WTC11 (cell line): ENCODE measurements at regions not wholly inside any gene's neighbourhood (a gene's known extent, or its start where the extent isn't known, plus 50 kb on each side); places are given as distances from the start of the nearest gene placed in this dataset.

Experiments
- ATAC-seq: fragments of 200-7000 bp; cut with Tn5 transposase; 2 replicates; pipeline ENCODE4 v1.10.0; 2021; ENCODE audit warnings: mild to moderate bottlenecking, moderate library complexity
- CTCF ChIA-PET: fragments of 300-600 bp; sonication (Branson Sonifier 250); formaldehyde crosslinking; loops from one replicate; lab custom pipeline; 2021; ENCODE audit warnings: antibody characterized with exemption; lab: Charles Lee
- POLR2A ChIA-PET: fragments of 350-600 bp; sonication (Branson Sonifier 250); formaldehyde crosslinking; loops from one replicate; lab custom pipeline; 2021; ENCODE audit warnings: antibody characterized with exemption; lab: Charles Lee
- DNase-seq: peaks from one replicate; pipeline ENCODE4 v3.0.0; 2021; ENCODE audit warnings: low spot score
- H3K27ac Mint-ChIP-seq: 2 replicates; pipeline ENCODE4 v1.8.0; 2021; ENCODE audit warnings: mixed read lengths
- H3K27me3 Mint-ChIP-seq: 2 replicates; pipeline ENCODE4 v1.8.0; 2021; ENCODE audit warnings: low read depth, mild to moderate bottlenecking, moderate library complexity, mixed read lengths
- H3K36me3 Mint-ChIP-seq: 2 replicates; pipeline ENCODE4 v1.8.0; 2021; ENCODE audit warnings: mixed read lengths
- H3K4me1 Mint-ChIP-seq: 2 replicates; pipeline ENCODE4 v1.8.0; 2022; ENCODE audit warnings: mixed read lengths
- H3K4me3 Mint-ChIP-seq: 2 replicates; pipeline ENCODE4 v1.8.0; 2021; ENCODE audit warnings: mild to moderate bottlenecking, moderate library complexity, mixed read lengths
- H3K9me3 Mint-ChIP-seq: 2 replicates; pipeline ENCODE4 v1.8.0; 2021; ENCODE audit warnings: mixed read lengths
- ATF1 ChIP-seq: sonication (generic); formaldehyde crosslinking; IDR thresholded peaks from 2 replicates; pipeline ENCODE4 v1.8.1; 2023; ENCODE audit warnings: mild to moderate bottlenecking, moderate library complexity, missing genetic modification reagents
- CREM ChIP-seq: sonication (generic); formaldehyde crosslinking; IDR thresholded peaks from 2 replicates; pipeline ENCODE4 v1.8.1; 2022; ENCODE audit warnings: mild to moderate bottlenecking, missing genetic modification reagents, moderate library complexity
- EMX1 ChIP-seq: fragments of 250-450 bp; sonication (Bioruptor Pico); IDR thresholded peaks from 2 replicates; pipeline ENCODE4 v1.8.0; 2021; ENCODE audit warnings: mild to moderate bottlenecking
- GTF2I ChIP-seq: fragments of 250-450 bp; sonication (Bioruptor Pico); conservative IDR thresholded peaks from 2 replicates; pipeline ENCODE4 v1.4.0; 2021; ENCODE audit warnings: mild to moderate bottlenecking
- RELA ChIP-seq: sonication (generic); formaldehyde crosslinking; IDR thresholded peaks from 2 replicates; pipeline ENCODE4 v1.8.1; 2022; ENCODE audit warnings: missing genetic modification reagents, mild to moderate bottlenecking, borderline replicate concordance
- SOX15 ChIP-seq: fragments of 250-450 bp; sonication (Bioruptor Pico); IDR thresholded peaks from 2 replicates; pipeline ENCODE4 v1.9.0; 2021; ENCODE audit warnings: mild to moderate bottlenecking
- TCF7 ChIP-seq: sonication (generic); formaldehyde crosslinking; IDR thresholded peaks from 2 replicates; pipeline ENCODE4 v1.8.0; 2022; ENCODE audit warnings: mild to moderate bottlenecking, low read depth, missing genetic modification reagents, moderate library complexity
- TF ChIP-seq, protein P1 (sequence below): sonication (generic); formaldehyde crosslinking; IDR thresholded peaks from 2 replicates; pipeline ENCODE4 v1.8.0; 2023; ENCODE audit warnings: missing genetic modification reagents, mild to moderate bottlenecking, borderline replicate concordance
- TF ChIP-seq, protein P2 (sequence below): sonication (generic); formaldehyde crosslinking; IDR thresholded peaks from 2 replicates; pipeline ENCODE4 v1.8.1; 2022; ENCODE audit warnings: missing genetic modification reagents, borderline replicate concordance
- TF ChIP-seq, protein P3 (sequence below): fragments of 250-450 bp; sonication (Bioruptor Pico); IDR thresholded peaks from 2 replicates; pipeline ENCODE4 v1.9.0; 2021; ENCODE audit warnings: mild to moderate bottlenecking
- TF ChIP-seq, protein P4 (sequence below): fragments of 250-450 bp; sonication (Bioruptor Pico); IDR thresholded peaks from 2 replicates; pipeline ENCODE4 v1.9.0; 2021; ENCODE audit warnings: mild to moderate bottlenecking, borderline replicate concordance
- TF ChIP-seq, protein P5 (sequence below): sonication (generic); formaldehyde crosslinking; IDR thresholded peaks from 2 replicates; pipeline ENCODE4 v1.8.1; 2023; ENCODE audit warnings: mild to moderate bottlenecking, missing genetic modification reagents, borderline replicate concordance

DNA sequence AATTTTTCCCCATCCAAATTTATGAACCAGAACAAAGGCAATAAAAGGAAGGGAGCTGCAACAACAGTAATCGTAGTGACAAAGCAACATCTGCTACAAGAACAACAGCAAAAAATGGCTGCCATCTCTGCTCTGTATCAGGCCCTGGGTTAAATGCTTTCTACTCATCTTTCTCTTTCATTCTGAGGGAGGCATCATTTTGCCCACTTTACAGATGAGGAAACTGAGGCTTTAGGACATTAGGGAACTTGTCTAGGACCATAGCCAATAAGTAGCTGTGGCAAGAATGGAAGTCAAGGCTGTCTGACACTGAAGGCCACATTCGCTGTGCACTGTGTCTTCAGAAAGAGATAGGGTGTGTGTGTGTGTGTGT, 192.4 kb upstream of the NUDT4 start:
- POLR2A ChIA-PET, result no interaction called here

DNA sequence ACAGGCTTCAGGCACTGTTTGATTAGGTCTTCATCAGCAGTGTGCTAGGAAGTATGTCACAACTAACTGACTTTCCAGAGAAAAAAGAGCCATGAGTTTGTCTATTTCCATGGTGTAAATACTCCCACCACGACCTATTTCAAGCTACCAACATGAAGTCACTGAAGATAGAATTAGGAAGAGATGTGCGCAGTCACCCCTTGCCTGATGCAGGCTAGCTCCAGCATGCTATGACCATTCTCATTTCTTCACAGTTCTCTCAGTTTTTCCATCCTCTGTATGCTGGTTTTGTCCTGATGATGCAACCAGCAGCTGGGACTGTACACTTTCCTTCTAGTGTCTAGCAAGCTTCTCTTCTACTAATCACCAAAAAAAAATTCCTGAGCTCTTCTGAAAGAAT, 191.6 kb upstream of the NUDT4 start:
- no peak overlapping the region for H3K4me3 Mint-ChIP-seq
- POLR2A ChIA-PET, result no interaction called here
- ATAC-seq, result no peak
- TF ChIP-seq ATF1 (CRISPR knock-in tag), result no peak
- TF ChIP-seq, protein P1, sequence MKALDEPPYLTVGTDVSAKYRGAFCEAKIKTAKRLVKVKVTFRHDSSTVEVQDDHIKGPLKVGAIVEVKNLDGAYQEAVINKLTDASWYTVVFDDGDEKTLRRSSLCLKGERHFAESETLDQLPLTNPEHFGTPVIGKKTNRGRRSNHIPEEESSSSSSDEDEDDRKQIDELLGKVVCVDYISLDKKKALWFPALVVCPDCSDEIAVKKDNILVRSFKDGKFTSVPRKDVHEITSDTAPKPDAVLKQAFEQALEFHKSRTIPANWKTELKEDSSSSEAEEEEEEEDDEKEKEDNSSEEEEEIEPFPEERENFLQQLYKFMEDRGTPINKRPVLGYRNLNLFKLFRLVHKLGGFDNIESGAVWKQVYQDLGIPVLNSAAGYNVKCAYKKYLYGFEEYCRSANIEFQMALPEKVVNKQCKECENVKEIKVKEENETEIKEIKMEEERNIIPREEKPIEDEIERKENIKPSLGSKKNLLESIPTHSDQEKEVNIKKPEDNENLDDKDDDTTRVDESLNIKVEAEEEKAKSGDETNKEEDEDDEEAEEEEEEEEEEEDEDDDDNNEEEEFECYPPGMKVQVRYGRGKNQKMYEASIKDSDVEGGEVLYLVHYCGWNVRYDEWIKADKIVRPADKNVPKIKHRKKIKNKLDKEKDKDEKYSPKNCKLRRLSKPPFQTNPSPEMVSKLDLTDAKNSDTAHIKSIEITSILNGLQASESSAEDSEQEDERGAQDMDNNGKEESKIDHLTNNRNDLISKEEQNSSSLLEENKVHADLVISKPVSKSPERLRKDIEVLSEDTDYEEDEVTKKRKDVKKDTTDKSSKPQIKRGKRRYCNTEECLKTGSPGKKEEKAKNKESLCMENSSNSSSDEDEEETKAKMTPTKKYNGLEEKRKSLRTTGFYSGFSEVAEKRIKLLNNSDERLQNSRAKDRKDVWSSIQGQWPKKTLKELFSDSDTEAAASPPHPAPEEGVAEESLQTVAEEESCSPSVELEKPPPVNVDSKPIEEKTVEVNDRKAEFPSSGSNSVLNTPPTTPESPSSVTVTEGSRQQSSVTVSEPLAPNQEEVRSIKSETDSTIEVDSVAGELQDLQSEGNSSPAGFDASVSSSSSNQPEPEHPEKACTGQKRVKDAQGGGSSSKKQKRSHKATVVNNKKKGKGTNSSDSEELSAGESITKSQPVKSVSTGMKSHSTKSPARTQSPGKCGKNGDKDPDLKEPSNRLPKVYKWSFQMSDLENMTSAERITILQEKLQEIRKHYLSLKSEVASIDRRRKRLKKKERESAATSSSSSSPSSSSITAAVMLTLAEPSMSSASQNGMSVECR (CRISPR knock-in tag), result no peak
- TF ChIP-seq SOX15 (CRISPR knock-in tag), result no peak
- TF ChIP-seq, protein P2, sequence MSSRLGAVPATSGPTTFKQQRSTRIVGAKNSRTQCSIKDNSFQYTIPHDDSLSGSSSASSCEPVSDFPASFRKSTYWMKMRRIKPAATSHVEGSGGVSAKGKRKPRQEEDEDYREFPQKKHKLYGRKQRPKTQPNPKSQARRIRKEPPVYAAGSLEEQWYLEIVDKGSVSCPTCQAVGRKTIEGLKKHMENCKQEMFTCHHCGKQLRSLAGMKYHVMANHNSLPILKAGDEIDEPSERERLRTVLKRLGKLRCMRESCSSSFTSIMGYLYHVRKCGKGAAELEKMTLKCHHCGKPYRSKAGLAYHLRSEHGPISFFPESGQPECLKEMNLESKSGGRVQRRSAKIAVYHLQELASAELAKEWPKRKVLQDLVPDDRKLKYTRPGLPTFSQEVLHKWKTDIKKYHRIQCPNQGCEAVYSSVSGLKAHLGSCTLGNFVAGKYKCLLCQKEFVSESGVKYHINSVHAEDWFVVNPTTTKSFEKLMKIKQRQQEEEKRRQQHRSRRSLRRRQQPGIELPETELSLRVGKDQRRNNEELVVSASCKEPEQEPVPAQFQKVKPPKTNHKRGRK, result no peak
- no peak for TF ChIP-seq CREM (CRISPR knock-in tag)
- TF ChIP-seq, protein P3, sequence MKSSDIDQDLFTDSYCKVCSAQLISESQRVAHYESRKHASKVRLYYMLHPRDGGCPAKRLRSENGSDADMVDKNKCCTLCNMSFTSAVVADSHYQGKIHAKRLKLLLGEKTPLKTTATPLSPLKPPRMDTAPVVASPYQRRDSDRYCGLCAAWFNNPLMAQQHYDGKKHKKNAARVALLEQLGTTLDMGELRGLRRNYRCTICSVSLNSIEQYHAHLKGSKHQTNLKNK (CRISPR knock-in tag), result no peak
- TF ChIP-seq RELA (CRISPR knock-in tag), result no peak
- TF ChIP-seq, all 79 proteins: peak for 0
- CTCF ChIA-PET, result interaction anchor here (1.5 kb wide), 1 partner anchor 88 kb away, joined by 3 read pairs; no protein-coding TSS in a partner anchor
- DNase-seq, result no peak
- peaks cover 17% of the 10 kb centered on the region for H3K9me3 Mint-ChIP-seq
- H3K4me1 Mint-ChIP-seq, result no peaks in the 10 kb centered on the region
- no peak overlapping the region for H3K27ac Mint-ChIP-seq
- H3K36me3 Mint-ChIP-seq, result no peaks in the 10 kb centered on the region
- H3K27me3 Mint-ChIP-seq, result peaks cover 2% of the 10 kb centered on the region; the same call in 1 of the 2 replicates

More for the DNA sequence above, 192.4 kb upstream of the NUDT4 start:
- Mint-ChIP-seq H3K4me1 (no peaks in the 10 kb centered on the region), H3K27ac (no peak overlapping the region), H3K4me3 (no peak overlapping the region), H3K9me3 (peaks cover 17% of the 10 kb centered on the region), H3K27me3 (peaks cover 2% of the 10 kb centered on the region; the same call in 1 of the 2 replicates), H3K36me3 (no peaks in the 10 kb centered on the region)
- TF ChIP-seq, protein P4, sequence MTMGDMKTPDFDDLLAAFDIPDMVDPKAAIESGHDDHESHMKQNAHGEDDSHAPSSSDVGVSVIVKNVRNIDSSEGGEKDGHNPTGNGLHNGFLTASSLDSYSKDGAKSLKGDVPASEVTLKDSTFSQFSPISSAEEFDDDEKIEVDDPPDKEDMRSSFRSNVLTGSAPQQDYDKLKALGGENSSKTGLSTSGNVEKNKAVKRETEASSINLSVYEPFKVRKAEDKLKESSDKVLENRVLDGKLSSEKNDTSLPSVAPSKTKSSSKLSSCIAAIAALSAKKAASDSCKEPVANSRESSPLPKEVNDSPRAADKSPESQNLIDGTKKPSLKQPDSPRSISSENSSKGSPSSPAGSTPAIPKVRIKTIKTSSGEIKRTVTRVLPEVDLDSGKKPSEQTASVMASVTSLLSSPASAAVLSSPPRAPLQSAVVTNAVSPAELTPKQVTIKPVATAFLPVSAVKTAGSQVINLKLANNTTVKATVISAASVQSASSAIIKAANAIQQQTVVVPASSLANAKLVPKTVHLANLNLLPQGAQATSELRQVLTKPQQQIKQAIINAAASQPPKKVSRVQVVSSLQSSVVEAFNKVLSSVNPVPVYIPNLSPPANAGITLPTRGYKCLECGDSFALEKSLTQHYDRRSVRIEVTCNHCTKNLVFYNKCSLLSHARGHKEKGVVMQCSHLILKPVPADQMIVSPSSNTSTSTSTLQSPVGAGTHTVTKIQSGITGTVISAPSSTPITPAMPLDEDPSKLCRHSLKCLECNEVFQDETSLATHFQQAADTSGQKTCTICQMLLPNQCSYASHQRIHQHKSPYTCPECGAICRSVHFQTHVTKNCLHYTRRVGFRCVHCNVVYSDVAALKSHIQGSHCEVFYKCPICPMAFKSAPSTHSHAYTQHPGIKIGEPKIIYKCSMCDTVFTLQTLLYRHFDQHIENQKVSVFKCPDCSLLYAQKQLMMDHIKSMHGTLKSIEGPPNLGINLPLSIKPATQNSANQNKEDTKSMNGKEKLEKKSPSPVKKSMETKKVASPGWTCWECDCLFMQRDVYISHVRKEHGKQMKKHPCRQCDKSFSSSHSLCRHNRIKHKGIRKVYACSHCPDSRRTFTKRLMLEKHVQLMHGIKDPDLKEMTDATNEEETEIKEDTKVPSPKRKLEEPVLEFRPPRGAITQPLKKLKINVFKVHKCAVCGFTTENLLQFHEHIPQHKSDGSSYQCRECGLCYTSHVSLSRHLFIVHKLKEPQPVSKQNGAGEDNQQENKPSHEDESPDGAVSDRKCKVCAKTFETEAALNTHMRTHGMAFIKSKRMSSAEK, result no peak
- no peak for TF ChIP-seq EMX1 (CRISPR knock-in tag)
- TF ChIP-seq, protein P5, sequence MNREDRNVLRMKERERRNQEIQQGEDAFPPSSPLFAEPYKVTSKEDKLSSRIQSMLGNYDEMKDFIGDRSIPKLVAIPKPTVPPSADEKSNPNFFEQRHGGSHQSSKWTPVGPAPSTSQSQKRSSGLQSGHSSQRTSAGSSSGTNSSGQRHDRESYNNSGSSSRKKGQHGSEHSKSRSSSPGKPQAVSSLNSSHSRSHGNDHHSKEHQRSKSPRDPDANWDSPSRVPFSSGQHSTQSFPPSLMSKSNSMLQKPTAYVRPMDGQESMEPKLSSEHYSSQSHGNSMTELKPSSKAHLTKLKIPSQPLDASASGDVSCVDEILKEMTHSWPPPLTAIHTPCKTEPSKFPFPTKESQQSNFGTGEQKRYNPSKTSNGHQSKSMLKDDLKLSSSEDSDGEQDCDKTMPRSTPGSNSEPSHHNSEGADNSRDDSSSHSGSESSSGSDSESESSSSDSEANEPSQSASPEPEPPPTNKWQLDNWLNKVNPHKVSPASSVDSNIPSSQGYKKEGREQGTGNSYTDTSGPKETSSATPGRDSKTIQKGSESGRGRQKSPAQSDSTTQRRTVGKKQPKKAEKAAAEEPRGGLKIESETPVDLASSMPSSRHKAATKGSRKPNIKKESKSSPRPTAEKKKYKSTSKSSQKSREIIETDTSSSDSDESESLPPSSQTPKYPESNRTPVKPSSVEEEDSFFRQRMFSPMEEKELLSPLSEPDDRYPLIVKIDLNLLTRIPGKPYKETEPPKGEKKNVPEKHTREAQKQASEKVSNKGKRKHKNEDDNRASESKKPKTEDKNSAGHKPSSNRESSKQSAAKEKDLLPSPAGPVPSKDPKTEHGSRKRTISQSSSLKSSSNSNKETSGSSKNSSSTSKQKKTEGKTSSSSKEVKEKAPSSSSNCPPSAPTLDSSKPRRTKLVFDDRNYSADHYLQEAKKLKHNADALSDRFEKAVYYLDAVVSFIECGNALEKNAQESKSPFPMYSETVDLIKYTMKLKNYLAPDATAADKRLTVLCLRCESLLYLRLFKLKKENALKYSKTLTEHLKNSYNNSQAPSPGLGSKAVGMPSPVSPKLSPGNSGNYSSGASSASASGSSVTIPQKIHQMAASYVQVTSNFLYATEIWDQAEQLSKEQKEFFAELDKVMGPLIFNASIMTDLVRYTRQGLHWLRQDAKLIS (CRISPR knock-in tag), result no peak
- no peak for TF ChIP-seq GTF2I (CRISPR knock-in tag)
- no peak for TF ChIP-seq TCF7 (CRISPR knock-in tag)
- DNase-seq, result no peak
- CTCF ChIA-PET, result interaction anchor here (1.5 kb wide), 1 partner anchor 88 kb away, joined by 3 read pairs; no protein-coding TSS in a partner anchor
- no peak for ATAC-seq
